ENCODE measurements at regions not wholly inside any gene's neighbourhood (a gene's known extent, or its start where the extent isn't known, plus 50 kb on each side); places are given as distances from the start of the nearest gene placed in this dataset.

- peak in 1 of 2 donors; percentile 60 for DNase-seq (ENCODE audit: low spot score in 2 of 2)
- H3K4me3 ChIP-seq = no peak overlapping the region
- peaks cover 41% of the 10 kb centered on the region for H3K27me3 ChIP-seq
- no peaks in the 10 kb centered on the region for H3K4me1 ChIP-seq
- no peak for TF ChIP-seq EP300 (IDR thresholded peaks at IDR 0.05)
- TF ChIP-seq, protein P1, sequence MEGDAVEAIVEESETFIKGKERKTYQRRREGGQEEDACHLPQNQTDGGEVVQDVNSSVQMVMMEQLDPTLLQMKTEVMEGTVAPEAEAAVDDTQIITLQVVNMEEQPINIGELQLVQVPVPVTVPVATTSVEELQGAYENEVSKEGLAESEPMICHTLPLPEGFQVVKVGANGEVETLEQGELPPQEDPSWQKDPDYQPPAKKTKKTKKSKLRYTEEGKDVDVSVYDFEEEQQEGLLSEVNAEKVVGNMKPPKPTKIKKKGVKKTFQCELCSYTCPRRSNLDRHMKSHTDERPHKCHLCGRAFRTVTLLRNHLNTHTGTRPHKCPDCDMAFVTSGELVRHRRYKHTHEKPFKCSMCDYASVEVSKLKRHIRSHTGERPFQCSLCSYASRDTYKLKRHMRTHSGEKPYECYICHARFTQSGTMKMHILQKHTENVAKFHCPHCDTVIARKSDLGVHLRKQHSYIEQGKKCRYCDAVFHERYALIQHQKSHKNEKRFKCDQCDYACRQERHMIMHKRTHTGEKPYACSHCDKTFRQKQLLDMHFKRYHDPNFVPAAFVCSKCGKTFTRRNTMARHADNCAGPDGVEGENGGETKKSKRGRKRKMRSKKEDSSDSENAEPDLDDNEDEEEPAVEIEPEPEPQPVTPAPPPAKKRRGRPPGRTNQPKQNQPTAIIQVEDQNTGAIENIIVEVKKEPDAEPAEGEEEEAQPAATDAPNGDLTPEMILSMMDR (IDR thresholded peaks at IDR 0.05) = no peak
- WGBS = 77% methylated on average over 8 of the region's 8 CpGs
- no peaks in the 10 kb centered on the region for H3K9me3 ChIP-seq
- H3K27ac ChIP-seq = no peak overlapping the region
- H3K36me3 ChIP-seq = no peaks in the 10 kb centered on the region
Measured at GRCh38 chr22:27159016-27159415, 501.6 kb downstream of the MIAT start.

- peaks cover 41% of the 10 kb centered on the region for H3K27me3 ChIP-seq
- H3K4me3 ChIP-seq = no peak overlapping the region
- DNase-seq (ENCODE audit: low spot score in 2 of 2) = peak in 1 of 2 donors; percentile 24
- H3K4me1 ChIP-seq = no peaks in the 10 kb centered on the region
- H3K36me3 ChIP-seq = no peaks in the 10 kb centered on the region
- no peak for TF ChIP-seq POLR2A (IDR thresholded peaks at IDR 0.05)
- TF ChIP-seq, protein P1 (IDR thresholded peaks at IDR 0.05) = no peak
- TF ChIP-seq EP300 (IDR thresholded peaks at IDR 0.05) = no peak
- TF ChIP-seq POLR2AphosphoS5 (IDR thresholded peaks at IDR 0.05) = no peak
- 93% methylated on average over 10 of the region's 10 CpGs for WGBS
- H3K27ac ChIP-seq = no peak overlapping the region
- no peaks in the 10 kb centered on the region for H3K9me3 ChIP-seq
Measured at GRCh38 chr22:27159716-27160295, 502.4 kb downstream of the MIAT start.

- H3K27me3 ChIP-seq = peaks cover 39% of the 10 kb centered on the region
- 82% methylated on average over 6 of the region's 6 CpGs for WGBS
- no peaks in the 10 kb centered on the region for H3K4me1 ChIP-seq
- no peak for DNase-seq (ENCODE audit: low spot score in 2 of 2)
- TF ChIP-seq POLR2A (IDR thresholded peaks at IDR 0.05) (no peak), EP300 (IDR thresholded peaks at IDR 0.05) (no peak), POLR2AphosphoS5 (IDR thresholded peaks at IDR 0.05) (no peak)
- TF ChIP-seq, protein P1 (IDR thresholded peaks at IDR 0.05) = no peak
- no peak overlapping the region for H3K4me3 ChIP-seq
- no peak overlapping the region for H3K27ac ChIP-seq
- no peaks in the 10 kb centered on the region for H3K36me3 ChIP-seq
- H3K9me3 ChIP-seq = no peaks in the 10 kb centered on the region
Measured at GRCh38 chr22:27163162-27164137, 506.1 kb downstream of the MIAT start.

GRCh38 chr22:27164781-27165503 is 507.6 kb downstream of the MIAT start:
- no peaks in the 10 kb centered on the region for H3K9me3 ChIP-seq
- 94% methylated on average over 5 of the region's 5 CpGs for WGBS
- H3K4me1 ChIP-seq = no peaks in the 10 kb centered on the region
- H3K36me3 ChIP-seq = no peaks in the 10 kb centered on the region
- TF ChIP-seq EP300 (IDR thresholded peaks at IDR 0.05) (no peak), POLR2AphosphoS5 (IDR thresholded peaks at IDR 0.05) (no peak), POLR2A (IDR thresholded peaks at IDR 0.05) (no peak)
- TF ChIP-seq, protein P1 (IDR thresholded peaks at IDR 0.05) = no peak
- H3K27ac ChIP-seq = no peak overlapping the region
- H3K27me3 ChIP-seq = peaks cover 32% of the 10 kb centered on the region
- DNase-seq (ENCODE audit: low spot score in 2 of 2) = no peak
- H3K4me3 ChIP-seq = no peak overlapping the region

- H3K9me3 ChIP-seq = no peaks in the 10 kb centered on the region
- H3K27me3 ChIP-seq = peaks cover 8% of the 10 kb centered on the region
- no peaks in the 10 kb centered on the region for H3K4me1 ChIP-seq
- TF ChIP-seq POLR2AphosphoS5 (IDR thresholded peaks at IDR 0.05) (no peak), POLR2A (IDR thresholded peaks at IDR 0.05) (no peak), EP300 (IDR thresholded peaks at IDR 0.05) (no peak)
- TF ChIP-seq, protein P1 (IDR thresholded peaks at IDR 0.05) = no peak
- DNase-seq (ENCODE audit: low spot score in 2 of 2) = no peak
- no peak overlapping the region for H3K27ac ChIP-seq
- WGBS = 88% methylated on average over 3 of the region's 3 CpGs
- no peak overlapping the region for H3K4me3 ChIP-seq
- H3K36me3 ChIP-seq = no peaks in the 10 kb centered on the region
Measured at GRCh38 chr22:27168681-27169080, 511.3 kb downstream of the MIAT start.

Measured in suprapubic skin (tissue), 4 donors.